ENCODE measurements at regions not wholly inside any gene's neighbourhood (a gene's known extent, or its start where the extent isn't known, plus 50 kb on each side); places are given as distances from the start of the nearest gene placed in this dataset.

GRCh38 chr11:128290106-128290840 lies 297.1 kb downstream of the ETS1 start:
- Histone ChIP-seq H3K27ac (ENCODE audit: low read depth) (no peak overlapping the region), H3K4me3 (no peak overlapping the region), H3K27me3 (ENCODE audit: insufficient read depth) (no peaks in the 10 kb centered on the region), H3K36me3 (ENCODE audit: insufficient read depth) (no peaks in the 10 kb centered on the region), H3F3A (replicated peaks; ENCODE audit: low read depth) (no peaks in the 10 kb centered on the region), H3K4me1 (ENCODE audit: insufficient read depth) (no peaks in the 10 kb centered on the region; the same call in 1 of the 2 replicates), H3K79me2 (replicated peaks; ENCODE audit: insufficient read depth) (no peaks in the 10 kb centered on the region), H4K20me1 (replicated peaks; ENCODE audit: insufficient read depth) (no peaks in the 10 kb centered on the region), H2AFZ (peak overlapping the region; percentile 33), H3K4me2 (no peak overlapping the region), H3K9me2 (ENCODE audit: insufficient read depth) (peaks cover 3% of the 10 kb centered on the region; the same call in 1 of the 2 replicates)
- Mint-ChIP-seq H3K27me3 (ENCODE audit: insufficient read depth, low read depth, poor library complexity) (peaks cover 4% of the 10 kb centered on the region), H3K36me3 (ENCODE audit: low read depth) (no peaks in the 10 kb centered on the region), H3K4me1 (peaks cover 7% of the 10 kb centered on the region; the same call in 2 of the 3 replicates), H3K9me3 (no peaks in the 10 kb centered on the region), H3K27ac (no peak overlapping the region), H3K4me3 (no peak overlapping the region)
- ATAC-seq (peak; percentile 95), DNase-seq (ENCODE audit: low spot score) (peak; percentile 82)
- TF ChIP-seq, protein P1, sequence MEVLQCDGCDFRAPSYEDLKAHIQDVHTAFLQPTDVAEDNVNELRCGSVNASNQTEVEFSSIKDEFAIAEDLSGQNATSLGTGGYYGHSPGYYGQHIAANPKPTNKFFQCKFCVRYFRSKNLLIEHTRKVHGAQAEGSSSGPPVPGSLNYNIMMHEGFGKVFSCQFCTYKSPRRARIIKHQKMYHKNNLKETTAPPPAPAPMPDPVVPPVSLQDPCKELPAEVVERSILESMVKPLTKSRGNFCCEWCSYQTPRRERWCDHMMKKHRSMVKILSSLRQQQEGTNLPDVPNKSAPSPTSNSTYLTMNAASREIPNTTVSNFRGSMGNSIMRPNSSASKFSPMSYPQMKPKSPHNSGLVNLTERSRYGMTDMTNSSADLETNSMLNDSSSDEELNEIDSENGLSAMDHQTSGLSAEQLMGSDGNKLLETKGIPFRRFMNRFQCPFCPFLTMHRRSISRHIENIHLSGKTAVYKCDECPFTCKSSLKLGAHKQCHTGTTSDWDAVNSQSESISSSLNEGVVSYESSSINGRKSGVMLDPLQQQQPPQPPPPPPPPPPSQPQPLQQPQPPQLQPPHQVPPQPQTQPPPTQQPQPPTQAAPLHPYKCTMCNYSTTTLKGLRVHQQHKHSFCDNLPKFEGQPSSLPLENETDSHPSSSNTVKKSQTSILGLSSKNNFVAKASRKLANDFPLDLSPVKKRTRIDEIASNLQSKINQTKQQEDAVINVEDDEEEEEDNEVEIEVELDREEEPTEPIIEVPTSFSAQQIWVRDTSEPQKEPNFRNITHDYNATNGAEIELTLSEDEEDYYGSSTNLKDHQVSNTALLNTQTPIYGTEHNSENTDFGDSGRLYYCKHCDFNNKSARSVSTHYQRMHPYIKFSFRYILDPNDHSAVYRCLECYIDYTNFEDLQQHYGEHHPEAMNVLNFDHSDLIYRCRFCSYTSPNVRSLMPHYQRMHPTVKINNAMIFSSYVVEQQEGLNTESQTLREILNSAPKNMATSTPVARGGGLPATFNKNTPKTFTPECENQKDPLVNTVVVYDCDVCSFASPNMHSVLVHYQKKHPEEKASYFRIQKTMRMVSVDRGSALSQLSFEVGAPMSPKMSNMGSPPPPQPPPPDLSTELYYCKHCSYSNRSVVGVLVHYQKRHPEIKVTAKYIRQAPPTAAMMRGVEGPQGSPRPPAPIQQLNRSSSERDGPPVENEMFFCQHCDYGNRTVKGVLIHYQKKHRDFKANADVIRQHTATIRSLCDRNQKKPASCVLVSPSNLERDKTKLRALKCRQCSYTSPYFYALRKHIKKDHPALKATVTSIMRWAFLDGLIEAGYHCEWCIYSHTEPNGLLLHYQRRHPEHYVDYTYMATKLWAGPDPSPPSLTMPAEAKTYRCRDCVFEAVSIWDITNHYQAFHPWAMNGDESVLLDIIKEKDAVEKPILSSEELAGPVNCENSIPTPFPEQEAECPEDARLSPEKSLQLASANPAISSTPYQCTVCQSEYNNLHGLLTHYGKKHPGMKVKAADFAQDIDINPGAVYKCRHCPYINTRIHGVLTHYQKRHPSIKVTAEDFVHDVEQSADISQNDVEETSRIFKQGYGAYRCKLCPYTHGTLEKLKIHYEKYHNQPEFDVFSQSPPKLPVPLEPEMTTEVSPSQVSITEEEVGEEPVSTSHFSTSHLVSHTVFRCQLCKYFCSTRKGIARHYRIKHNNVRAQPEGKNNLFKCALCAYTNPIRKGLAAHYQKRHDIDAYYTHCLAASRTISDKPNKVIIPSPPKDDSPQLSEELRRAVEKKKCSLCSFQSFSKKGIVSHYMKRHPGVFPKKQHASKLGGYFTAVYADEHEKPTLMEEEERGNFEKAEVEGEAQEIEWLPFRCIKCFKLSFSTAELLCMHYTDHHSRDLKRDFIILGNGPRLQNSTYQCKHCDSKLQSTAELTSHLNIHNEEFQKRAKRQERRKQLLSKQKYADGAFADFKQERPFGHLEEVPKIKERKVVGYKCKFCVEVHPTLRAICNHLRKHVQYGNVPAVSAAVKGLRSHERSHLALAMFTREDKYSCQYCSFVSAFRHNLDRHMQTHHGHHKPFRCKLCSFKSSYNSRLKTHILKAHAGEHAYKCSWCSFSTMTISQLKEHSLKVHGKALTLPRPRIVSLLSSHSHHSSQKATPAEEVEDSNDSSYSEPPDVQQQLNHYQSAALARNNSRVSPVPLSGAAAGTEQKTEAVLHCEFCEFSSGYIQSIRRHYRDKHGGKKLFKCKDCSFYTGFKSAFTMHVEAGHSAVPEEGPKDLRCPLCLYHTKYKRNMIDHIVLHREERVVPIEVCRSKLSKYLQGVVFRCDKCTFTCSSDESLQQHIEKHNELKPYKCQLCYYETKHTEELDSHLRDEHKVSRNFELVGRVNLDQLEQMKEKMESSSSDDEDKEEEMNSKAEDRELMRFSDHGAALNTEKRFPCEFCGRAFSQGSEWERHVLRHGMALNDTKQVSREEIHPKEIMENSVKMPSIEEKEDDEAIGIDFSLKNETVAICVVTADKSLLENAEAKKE (CRISPR knock-in tag; IDR thresholded peaks at IDR 0.05), result no peak
- TF ChIP-seq, protein P2, sequence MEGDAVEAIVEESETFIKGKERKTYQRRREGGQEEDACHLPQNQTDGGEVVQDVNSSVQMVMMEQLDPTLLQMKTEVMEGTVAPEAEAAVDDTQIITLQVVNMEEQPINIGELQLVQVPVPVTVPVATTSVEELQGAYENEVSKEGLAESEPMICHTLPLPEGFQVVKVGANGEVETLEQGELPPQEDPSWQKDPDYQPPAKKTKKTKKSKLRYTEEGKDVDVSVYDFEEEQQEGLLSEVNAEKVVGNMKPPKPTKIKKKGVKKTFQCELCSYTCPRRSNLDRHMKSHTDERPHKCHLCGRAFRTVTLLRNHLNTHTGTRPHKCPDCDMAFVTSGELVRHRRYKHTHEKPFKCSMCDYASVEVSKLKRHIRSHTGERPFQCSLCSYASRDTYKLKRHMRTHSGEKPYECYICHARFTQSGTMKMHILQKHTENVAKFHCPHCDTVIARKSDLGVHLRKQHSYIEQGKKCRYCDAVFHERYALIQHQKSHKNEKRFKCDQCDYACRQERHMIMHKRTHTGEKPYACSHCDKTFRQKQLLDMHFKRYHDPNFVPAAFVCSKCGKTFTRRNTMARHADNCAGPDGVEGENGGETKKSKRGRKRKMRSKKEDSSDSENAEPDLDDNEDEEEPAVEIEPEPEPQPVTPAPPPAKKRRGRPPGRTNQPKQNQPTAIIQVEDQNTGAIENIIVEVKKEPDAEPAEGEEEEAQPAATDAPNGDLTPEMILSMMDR (conservative IDR thresholded peaks at IDR 0.05; ENCODE audit: low read depth in 2 of 2), result peak; percentile 83 to 87
- TF ChIP-seq EZH2 (IDR thresholded peaks at IDR 0.05; ENCODE audit: low read depth, unreplicated experiment) (no peak), ZNF331 (CRISPR knock-in tag; IDR thresholded peaks at IDR 0.05; ENCODE audit: low read depth) (0 out of 2 replicates have a peak, but pooled peaks have one; percentile 3)

Data from GM23338 (cell line).